K562 (cell line): ENCODE measurements at regions not wholly inside any gene's neighbourhood (a gene's known extent, or its start where the extent isn't known, plus 50 kb on each side); places are given as distances from the start of the nearest gene placed in this dataset.

ENCODE experiments used
- BCL6 ChIP-seq: fragments of 250-450 bp; sonication (Bioruptor Pico); IDR thresholded peaks from 2 replicates; pipeline ENCODE4 v1.4.0; 2020
- CEBPB ChIP-seq: fragments of 450-650 bp; IDR thresholded peaks from 2 replicates; pipeline ENCODE4 v1.6.1; 2016; ENCODE audit warnings: missing genetic modification characterization, missing compliant biosample characterization
- NR3C1 ChIP-seq: sonication (generic); formaldehyde crosslinking; IDR thresholded peaks from 2 replicates; pipeline ENCODE4 v1.8.1; 2022; ENCODE audit warnings: missing genetic modification reagents
- POLR2A ChIP-seq: fragments of 450-650 bp; conservative IDR thresholded peaks from 2 replicates; pipeline ENCODE4 v1.6.1; 2016
- SMAD1 ChIP-seq: fragments of 150-350 bp; IDR thresholded peaks from 2 replicates; pipeline ENCODE4 v1.6.1; 2014; ENCODE audit warnings: low read length, low read depth; ENCODE audit not compliant: partially characterized antibody
- SMC3 ChIP-seq: conservative IDR thresholded peaks from 2 replicates; pipeline ENCODE4 v1.6.1; 2011; ENCODE audit warnings: low read depth, low read length, improper control_type of control experiment; ENCODE audit not compliant: insufficient read depth
- SREBF2 ChIP-seq: sonication (generic); formaldehyde crosslinking; IDR thresholded peaks from 2 replicates; pipeline ENCODE4 v1.4.0; 2020; ENCODE audit warnings: mild to moderate bottlenecking, missing genetic modification reagents
- TRIM25 ChIP-seq: fragments of 450-650 bp; IDR thresholded peaks from 2 replicates; pipeline ENCODE4 v1.7.0; 2016; ENCODE audit warnings: borderline replicate concordance
- ZFX ChIP-seq: sonication (generic); formaldehyde crosslinking; IDR thresholded peaks from 2 replicates; pipeline ENCODE4 v1.8.0; 2022; ENCODE audit warnings: mild to moderate bottlenecking, missing genetic modification reagents, moderate library complexity
- TF ChIP-seq, protein P1 (sequence below), 3 experiments: IDR thresholded peaks in 2 of 3; conservative IDR thresholded peaks in 1 of 3; 2 replicates each; pipeline ENCODE4 v1.5.1; 2011 to 2012; ENCODE audit warnings: low read length in 3 of 3, mild to moderate bottlenecking in 3 of 3, control low read depth in 2 of 3, improper control_type of control experiment in 1 of 3, inconsistent platforms in 1 of 3, low read depth in 1 of 3, mixed read lengths in 1 of 3, moderate library complexity in 1 of 3; ENCODE audit not compliant: insufficient read depth in 2 of 3

DNA sequence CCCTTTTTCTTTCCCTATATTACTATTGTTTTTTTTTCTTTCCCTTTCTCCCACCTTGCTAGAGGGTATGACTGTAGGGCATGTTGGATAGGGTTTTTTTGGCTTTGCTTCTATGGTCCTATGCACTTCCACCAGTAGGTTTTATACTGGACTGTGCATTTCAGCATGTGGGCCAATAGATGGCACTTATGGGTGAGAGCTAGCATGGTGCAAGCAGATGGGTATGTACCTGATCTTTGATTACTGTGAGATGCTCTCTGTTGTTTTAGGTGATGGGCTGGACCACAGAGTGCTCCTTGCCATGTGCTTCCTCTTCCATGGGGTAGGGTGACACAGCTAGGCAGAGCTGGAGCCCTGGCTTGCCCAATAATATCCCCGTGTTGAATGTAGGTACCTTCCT, 128.5 kb upstream of the CHD6 start:
- TF ChIP-seq POLR2A (no peak), SMC3 (no peak), ZFX (CRISPR knock-in tag) (no peak), SMAD1 (no peak), TRIM25 (no peak), CEBPB (no peak), BCL6 (CRISPR knock-in tag) (no peak), SREBF2 (no peak), NR3C1 (CRISPR knock-in tag) (no peak)
- TF ChIP-seq, protein P1, sequence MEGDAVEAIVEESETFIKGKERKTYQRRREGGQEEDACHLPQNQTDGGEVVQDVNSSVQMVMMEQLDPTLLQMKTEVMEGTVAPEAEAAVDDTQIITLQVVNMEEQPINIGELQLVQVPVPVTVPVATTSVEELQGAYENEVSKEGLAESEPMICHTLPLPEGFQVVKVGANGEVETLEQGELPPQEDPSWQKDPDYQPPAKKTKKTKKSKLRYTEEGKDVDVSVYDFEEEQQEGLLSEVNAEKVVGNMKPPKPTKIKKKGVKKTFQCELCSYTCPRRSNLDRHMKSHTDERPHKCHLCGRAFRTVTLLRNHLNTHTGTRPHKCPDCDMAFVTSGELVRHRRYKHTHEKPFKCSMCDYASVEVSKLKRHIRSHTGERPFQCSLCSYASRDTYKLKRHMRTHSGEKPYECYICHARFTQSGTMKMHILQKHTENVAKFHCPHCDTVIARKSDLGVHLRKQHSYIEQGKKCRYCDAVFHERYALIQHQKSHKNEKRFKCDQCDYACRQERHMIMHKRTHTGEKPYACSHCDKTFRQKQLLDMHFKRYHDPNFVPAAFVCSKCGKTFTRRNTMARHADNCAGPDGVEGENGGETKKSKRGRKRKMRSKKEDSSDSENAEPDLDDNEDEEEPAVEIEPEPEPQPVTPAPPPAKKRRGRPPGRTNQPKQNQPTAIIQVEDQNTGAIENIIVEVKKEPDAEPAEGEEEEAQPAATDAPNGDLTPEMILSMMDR (IDR thresholded peaks at IDR 0.05 in 2 of 3, conservative IDR thresholded peaks at IDR 0.05 in 1 of 3; ENCODE audit: insufficient read depth in 2 of 3, low read depth in 1 of 3, low read length in 3 of 3) = peak in 2 of 3 experiments; percentile 12 to 42; a peak in 2 of 6 replicates
